ENCODE measurements at regions not wholly inside any gene's neighbourhood (a gene's known extent, or its start where the extent isn't known, plus 50 kb on each side); places are given as distances from the start of the nearest gene placed in this dataset.

DNA sequence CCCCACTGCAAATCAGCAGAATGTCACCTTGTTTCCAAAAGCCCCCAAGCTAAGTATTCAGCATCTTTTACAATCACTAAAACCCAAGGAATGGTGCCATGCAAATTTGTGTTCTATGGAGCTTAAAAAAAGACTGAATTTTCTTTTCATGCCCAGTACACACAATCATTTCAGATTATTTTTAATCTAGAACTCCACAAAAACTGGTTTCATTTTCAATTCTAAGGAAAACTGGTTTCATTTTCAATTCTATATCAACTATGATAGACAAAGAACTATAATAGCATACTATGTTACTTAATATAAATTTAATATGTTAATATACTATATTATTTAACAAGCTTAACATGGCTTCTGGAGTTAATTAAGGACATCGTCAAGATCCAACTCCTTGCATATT, 88.4 kb upstream of the DOCK9 start:
- Histone ChIP-seq H3K79me2 (ENCODE audit: insufficient read depth, low read length) (no peaks in the 10 kb centered on the region), H3K56ac (ENCODE audit: insufficient read length, low read depth, low read length) (no peak overlapping the region), H4K91ac (ENCODE audit: insufficient read length, low read depth, low read length) (no peak overlapping the region)

More for the DNA sequence above, 88.4 kb upstream of the DOCK9 start:
- H3K18ac ChIP-seq (ENCODE audit: insufficient read length, low read depth, low read length), result no peak overlapping the region
- peaks cover 5 to 12% of the 10 kb centered on the region in 2 experiments for H3K4me1 Mint-ChIP-seq
- no peak overlapping the region for H3K23ac ChIP-seq (ENCODE audit: insufficient read length, low read depth, low read length)
- DNase-seq, result no peak
- no peaks in the 10 kb centered on the region for H3K27me3 Mint-ChIP-seq (ENCODE audit: low read depth)
- no peak overlapping the region for H3K4me2 ChIP-seq (ENCODE audit: insufficient read depth, insufficient read length, low read length)
- no peak overlapping the region for H2BK120ac ChIP-seq (ENCODE audit: low read depth, low read length, poor library complexity, severe bottlenecking)
- no peaks in the 10 kb centered on the region for H3K27me3 ChIP-seq (ENCODE audit: insufficient read depth, low read length)
- no peak overlapping the region for H3K14ac ChIP-seq (ENCODE audit: insufficient read depth, low read length)
- H3K9me3 Mint-ChIP-seq, result no peaks in the 10 kb centered on the region
- no peak overlapping the region for H4K5ac ChIP-seq (ENCODE audit: insufficient read length, low read depth, low read length)
- no peak overlapping the region for H3K4ac ChIP-seq (ENCODE audit: low read depth, low read length)
- H3K4me1 ChIP-seq (ENCODE audit: insufficient read depth, low read length), result no peaks in the 10 kb centered on the region; the same call in 1 of the 2 replicates
- WGBS (ENCODE audit: extremely low coverage, insufficient read length, low lambda C conversion rate), result no CpG with 5 or more reads among the region's 1 CpG
- no peaks in the 10 kb centered on the region for H3K79me1 ChIP-seq (ENCODE audit: insufficient read depth, low read depth, low read length, poor library complexity, severe bottlenecking)
- no peaks in the 10 kb centered on the region for H4K20me1 ChIP-seq (ENCODE audit: control insufficient read depth, insufficient read depth, insufficient read length)
- H2AK5ac ChIP-seq (ENCODE audit: insufficient read length, low read length), result no peak overlapping the region
- H2BK5ac ChIP-seq (ENCODE audit: insufficient read length, low read length), result no peak overlapping the region
- no peaks in the 10 kb centered on the region for H3K36me3 Mint-ChIP-seq (ENCODE audit: insufficient read depth in 1 of 3, low read depth in 3 of 3)
- no peaks in the 10 kb centered on the region for H3K23me2 ChIP-seq (ENCODE audit: insufficient read length, low read depth, low read length, poor library complexity, severe bottlenecking)
- H3K9ac ChIP-seq (ENCODE audit: extremely low read depth, insufficient read length, low read length), result no peak overlapping the region
- no peak overlapping the region for H3K27ac ChIP-seq (ENCODE audit: insufficient read length, low read depth, low read length)
- H3K4me3 Mint-ChIP-seq, result no peak overlapping the region
- H2BK20ac ChIP-seq (ENCODE audit: low read depth, low read length, poor library complexity, severe bottlenecking), result no peak overlapping the region
- H3K27ac Mint-ChIP-seq, result no peak overlapping the region
- H2BK12ac ChIP-seq (ENCODE audit: insufficient read length, low read depth, low read length), result no peak overlapping the region
- no peak overlapping the region for H4K8ac ChIP-seq (replicated peaks; ENCODE audit: insufficient read length, low read depth, low read length)
- no peak overlapping the region for H3T11ph ChIP-seq (ENCODE audit: low read length)
- H2AFZ ChIP-seq (ENCODE audit: low read length), result no peak overlapping the region
- TF ChIP-seq, protein P1, sequence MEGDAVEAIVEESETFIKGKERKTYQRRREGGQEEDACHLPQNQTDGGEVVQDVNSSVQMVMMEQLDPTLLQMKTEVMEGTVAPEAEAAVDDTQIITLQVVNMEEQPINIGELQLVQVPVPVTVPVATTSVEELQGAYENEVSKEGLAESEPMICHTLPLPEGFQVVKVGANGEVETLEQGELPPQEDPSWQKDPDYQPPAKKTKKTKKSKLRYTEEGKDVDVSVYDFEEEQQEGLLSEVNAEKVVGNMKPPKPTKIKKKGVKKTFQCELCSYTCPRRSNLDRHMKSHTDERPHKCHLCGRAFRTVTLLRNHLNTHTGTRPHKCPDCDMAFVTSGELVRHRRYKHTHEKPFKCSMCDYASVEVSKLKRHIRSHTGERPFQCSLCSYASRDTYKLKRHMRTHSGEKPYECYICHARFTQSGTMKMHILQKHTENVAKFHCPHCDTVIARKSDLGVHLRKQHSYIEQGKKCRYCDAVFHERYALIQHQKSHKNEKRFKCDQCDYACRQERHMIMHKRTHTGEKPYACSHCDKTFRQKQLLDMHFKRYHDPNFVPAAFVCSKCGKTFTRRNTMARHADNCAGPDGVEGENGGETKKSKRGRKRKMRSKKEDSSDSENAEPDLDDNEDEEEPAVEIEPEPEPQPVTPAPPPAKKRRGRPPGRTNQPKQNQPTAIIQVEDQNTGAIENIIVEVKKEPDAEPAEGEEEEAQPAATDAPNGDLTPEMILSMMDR (conservative IDR thresholded peaks at IDR 0.05), result no peak
- no peaks in the 10 kb centered on the region for H3K9me3 ChIP-seq (ENCODE audit: control insufficient read depth, low read depth, low read length)
- H2BK15ac ChIP-seq (ENCODE audit: low read depth, low read length), result no peak overlapping the region
